GM21723 (cell line): ENCODE measurements at regions not wholly inside any gene's neighbourhood (a gene's known extent, or its start where the extent isn't known, plus 50 kb on each side); places are given as distances from the start of the nearest gene placed in this dataset.

Experiments
- ATAC-seq: cut with Tn5 transposase; IDR thresholded peaks from one replicate; pipeline ENCODE4 v1.9.1; 2021; ENCODE audit warnings: mild to moderate bottlenecking, moderate library complexity; ENCODE audit not compliant: unreplicated experiment

GRCh38 chr20:40738976-40739375 is 49.9 kb upstream of the MAFB start:
- no peak for ATAC-seq

GRCh38 chr20:40739841-40740240 is 50.8 kb upstream of the MAFB start:
- ATAC-seq, result no peak

- ATAC-seq, result no peak
These were observed 52.6 kb upstream of the MAFB start for GRCh38 chr20:40741507-40742106.

GRCh38 chr20:40743141-40743775 is 54.2 kb upstream of the MAFB start:
- ATAC-seq, result no peak

- ATAC-seq, result no peak
These were observed 55.2 kb upstream of the MAFB start for GRCh38 chr20:40744072-40744817.

GRCh38 chr20:40744818-40745175 is 55.8 kb upstream of the MAFB start:
- ATAC-seq, result no peak

GRCh38 chr20:40746251-40746650 is 57.2 kb upstream of the MAFB start:
- ATAC-seq, result no peak

GRCh38 chr20:40748182-40748581 is 59.1 kb upstream of the MAFB start:
- no peak for ATAC-seq

GRCh38 chr20:40749985-40750506 is 61.0 kb upstream of the MAFB start:
- no peak for ATAC-seq

- ATAC-seq, result no peak
These were observed 61.6 kb upstream of the MAFB start for GRCh38 chr20:40750541-40751035.

- ATAC-seq, result no peak
These were observed 64.4 kb upstream of the MAFB start for GRCh38 chr20:40753472-40753871.

- no peak for ATAC-seq
These were observed 65.4 kb upstream of the MAFB start for GRCh38 chr20:40754339-40754943.

GRCh38 chr20:40757087-40757486 is 68.1 kb upstream of the MAFB start:
- ATAC-seq, result no peak

- no peak for ATAC-seq
These were observed 69.8 kb upstream of the MAFB start for GRCh38 chr20:40758790-40759189.

GRCh38 chr20:40760399-40760798 is 71.4 kb upstream of the MAFB start:
- no peak for ATAC-seq

- no peak for ATAC-seq
These were observed 74.7 kb upstream of the MAFB start for GRCh38 chr20:40763646-40764295.

GRCh38 chr20:40765814-40766480 is 76.9 kb upstream of the MAFB start:
- ATAC-seq, result no peak

- ATAC-seq, result no peak
These were observed 78.0 kb upstream of the MAFB start for GRCh38 chr20:40766790-40767614.

GRCh38 chr20:40767615-40767924 is 78.5 kb upstream of the MAFB start:
- ATAC-seq, result no peak

GRCh38 chr20:40768105-40768504 is 79.1 kb upstream of the MAFB start:
- ATAC-seq, result no peak
